Naive thymus-derived CD4-positive, alpha-beta T cell (primary cell): ENCODE measurements at regions not wholly inside any gene's neighbourhood (a gene's known extent, or its start where the extent isn't known, plus 50 kb on each side); places are given as distances from the start of the nearest gene placed in this dataset.

ENCODE experiments used
- ATAC-seq: fragments of 150-1000 bp; cut with Tn5 transposase; 2 replicates; pipeline ENCODE4 v1.10.0; 2021; ENCODE audit warnings: mild to moderate bottlenecking, moderate library complexity
- CTCF ChIA-PET: fragments of 350-600 bp; sonication (Branson Sonifier 250); formaldehyde crosslinking; loops from one replicate; lab custom pipeline; 2021; ENCODE audit warnings: antibody characterized with exemption; lab: Charles Lee
- POLR2A ChIA-PET: fragments of 350-600 bp; sonication (Branson Sonifier 250); formaldehyde crosslinking; loops from one replicate; lab custom pipeline; 2021; ENCODE audit warnings: antibody characterized with exemption, inconsistent platforms; lab: Charles Lee
- DNase-seq, 9 donors: peaks; one replicate each; pipeline versions ENCODE4 v3.0.0 to v3.0.0-alpha.2; 2020 to 2022; ENCODE audit warnings: mixed read lengths in 1 of 9
- H3K27ac ChIP-seq: one replicate; pipeline ENCODE4 v1.7.0; 2013; ENCODE audit warnings: mild to moderate bottlenecking, low read depth, low read length, moderate library complexity
- H3K27me3 ChIP-seq, 2 donors: one replicate each; pipeline ENCODE4 v1.7.0; 2013; ENCODE audit warnings: low read length in 2 of 2, mild to moderate bottlenecking in 2 of 2, moderate library complexity in 2 of 2; ENCODE audit not compliant: control insufficient read depth in 2 of 2, insufficient read depth in 2 of 2
- H3K36me3 ChIP-seq, 3 experiments: 1 replicate in 2 of 3; 2 replicates in 1 of 3; pipeline ENCODE4 v1.7.0; 2013; ENCODE audit warnings: low read length in 3 of 3, mild to moderate bottlenecking in 3 of 3, moderate library complexity in 1 of 3; ENCODE audit not compliant: insufficient read depth in 3 of 3, control insufficient read depth in 2 of 3
- H3K4me1 ChIP-seq, 2 donors: one replicate each; pipeline ENCODE4 v1.7.0; 2013; ENCODE audit warnings: low read length in 2 of 2, mild to moderate bottlenecking in 2 of 2, moderate library complexity in 1 of 2; ENCODE audit not compliant: control insufficient read depth in 2 of 2, insufficient read depth in 2 of 2
- H3K4me3 ChIP-seq: 2 replicates; pipeline ENCODE4 v1.7.0; 2013; ENCODE audit warnings: mild to moderate bottlenecking, low read length
- H3K9me3 ChIP-seq, 3 experiments: 1 replicate in 2 of 3; 2 replicates in 1 of 3; pipeline ENCODE4 v1.7.0; 2013; ENCODE audit warnings: low read length in 3 of 3; ENCODE audit not compliant: control insufficient read depth in 2 of 3
- H3K27ac Mint-ChIP-seq, 9 donors: one replicate each; pipeline ENCODE4 v1.8.0; 2020 to 2022; ENCODE audit warnings: mixed read lengths in 9 of 9, mild to moderate bottlenecking in 8 of 9, moderate library complexity in 5 of 9, inconsistent platforms in 2 of 9
- H3K27me3 Mint-ChIP-seq, 5 donors: one replicate each; pipeline ENCODE4 v1.8.0; 2021 to 2022; ENCODE audit warnings: mixed read lengths in 5 of 5, mild to moderate bottlenecking in 1 of 5
- H3K36me3 Mint-ChIP-seq, 5 donors: one replicate each; pipeline ENCODE4 v1.8.0; 2020 to 2022; ENCODE audit warnings: mixed read lengths in 5 of 5, mild to moderate bottlenecking in 3 of 5, inconsistent platforms in 1 of 5
- H3K4me1 Mint-ChIP-seq, 7 donors: one replicate each; pipeline ENCODE4 v1.8.0; 2020 to 2022; ENCODE audit warnings: mixed read lengths in 7 of 7, mild to moderate bottlenecking in 3 of 7, inconsistent platforms in 1 of 7
- H3K4me3 Mint-ChIP-seq, 10 donors: one replicate each; pipeline ENCODE4 v1.8.0; 2020 to 2022; ENCODE audit warnings: mild to moderate bottlenecking in 10 of 10, mixed read lengths in 10 of 10, moderate library complexity in 6 of 10, inconsistent platforms in 2 of 10
- H3K9me3 Mint-ChIP-seq, 11 donors: one replicate each; pipeline ENCODE4 v1.8.0; 2020 to 2022; ENCODE audit warnings: mixed read lengths in 11 of 11, mild to moderate bottlenecking in 4 of 11, inconsistent platforms in 1 of 11, moderate library complexity in 1 of 11
- intact Hi-C, 2 donors: fragments of 100-400 bp; cut with micrococcal nuclease; formaldehyde crosslinking; loops; one replicate each; pipeline ENCODE4 v1.15.1; 2023

GRCh38 chr14:61868846-61869245 lies 106.6 kb downstream of the SNAPC1 start:
- H3K4me3 Mint-ChIP-seq, result no peak overlapping the region
- peaks cover 0 to 15% (median 4%) of the 10 kb centered on the region in 5 donors for H3K36me3 Mint-ChIP-seq
- peaks cover 0 to 12% (median 0%) of the 10 kb centered on the region in 7 donors for H3K4me1 Mint-ChIP-seq
- H3K27me3 Mint-ChIP-seq, result peaks cover 13 to 54% (median 25%) of the 10 kb centered on the region in 5 donors
- ATAC-seq (no peak), DNase-seq (no peak)
- H3K9me3 Mint-ChIP-seq, result peaks cover 3 to 30% (median 16%) of the 10 kb centered on the region in 11 donors
- ChIA-PET CTCF (no interaction called here), POLR2A (no interaction called here)
- Histone ChIP-seq H3K4me3 (no peak overlapping the region), H3K9me3 (peaks cover 0 to 4% (median 0%) of the 10 kb centered on the region in 3 experiments), H3K4me1 (no peaks in the 10 kb centered on the region), H3K36me3 (no peaks in the 10 kb centered on the region), H3K27me3 (no peaks in the 10 kb centered on the region), H3K27ac (no peak overlapping the region)
- intact Hi-C loops, result no loop called here
- H3K27ac Mint-ChIP-seq, result no peak overlapping the region

DNA sequence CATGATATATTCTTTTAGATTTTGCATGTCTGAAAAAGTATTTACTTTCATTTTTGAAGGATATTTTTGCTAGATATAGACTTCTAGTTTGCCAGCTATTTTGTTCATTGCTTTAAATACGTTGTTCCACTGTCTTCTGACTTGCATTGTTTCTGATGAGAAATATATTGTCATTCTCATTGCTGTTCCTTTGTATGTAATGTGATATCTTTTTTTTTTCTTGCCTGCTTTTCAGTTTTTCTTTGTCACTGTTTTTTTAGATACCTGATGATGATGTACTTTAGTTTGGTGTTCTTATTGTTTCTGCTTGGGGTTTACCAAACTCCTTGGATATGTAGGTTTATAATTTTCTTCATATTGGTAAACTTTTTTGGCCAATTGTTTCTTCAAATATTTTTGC lies 107.9 kb downstream of the SNAPC1 start:
- Mint-ChIP-seq H3K27me3 (peaks cover 17 to 62% (median 31%) of the 10 kb centered on the region in 5 donors), H3K36me3 (peaks cover 0 to 15% (median 4%) of the 10 kb centered on the region in 5 donors), H3K4me1 (peaks cover 0 to 12% (median 0%) of the 10 kb centered on the region in 7 donors), H3K27ac (no peak overlapping the region), H3K9me3 (peaks cover 3 to 30% (median 16%) of the 10 kb centered on the region in 11 donors), H3K4me3 (no peak overlapping the region)
- Histone ChIP-seq H3K9me3 (peaks cover 0 to 4% (median 0%) of the 10 kb centered on the region in 3 experiments), H3K4me3 (no peak overlapping the region), H3K27ac (no peak overlapping the region), H3K4me1 (no peaks in the 10 kb centered on the region), H3K36me3 (no peaks in the 10 kb centered on the region), H3K27me3 (no peaks in the 10 kb centered on the region)
- POLR2A ChIA-PET, result interaction anchor here (0.6 kb wide), 1 partner anchor 36 kb away, joined by 3 read pairs; no protein-coding TSS in a partner anchor
- no peak for ATAC-seq
- intact Hi-C loops, result no loop called here
- CTCF ChIA-PET, result interaction anchor here (1.7 kb wide), 1 partner anchor 10 kb away, joined by 4 read pairs; no protein-coding TSS in a partner anchor
- no peak for DNase-seq

GRCh38 chr14:61872452-61872851 lies 110.2 kb downstream of the SNAPC1 start:
- Mint-ChIP-seq H3K36me3 (peaks cover 0 to 15% (median 4%) of the 10 kb centered on the region in 5 donors), H3K4me3 (no peak overlapping the region), H3K27me3 (peaks cover 17 to 64% (median 33%) of the 10 kb centered on the region in 5 donors), H3K27ac (no peak overlapping the region), H3K9me3 (peaks cover 3 to 30% (median 16%) of the 10 kb centered on the region in 11 donors), H3K4me1 (peaks cover 0 to 9% (median 0%) of the 10 kb centered on the region in 7 donors)
- no peak for ATAC-seq
- peaks cover 0 to 4% (median 0%) of the 10 kb centered on the region in 3 experiments for H3K9me3 ChIP-seq
- no peak overlapping the region for H3K27ac ChIP-seq
- POLR2A ChIA-PET, result no interaction called here
- CTCF ChIA-PET, result no interaction called here
- DNase-seq, result no peak
- intact Hi-C loops, result no loop called here
- H3K36me3 ChIP-seq, result no peaks in the 10 kb centered on the region
- no peaks in the 10 kb centered on the region for H3K4me1 ChIP-seq
- H3K27me3 ChIP-seq, result no peaks in the 10 kb centered on the region
- no peak overlapping the region for H3K4me3 ChIP-seq

- Mint-ChIP-seq H3K27me3 (peaks cover 17 to 72% (median 50%) of the 10 kb centered on the region in 5 donors), H3K4me1 (peaks cover 0 to 2% (median 0%) of the 10 kb centered on the region in 7 donors), H3K27ac (no peak overlapping the region), H3K9me3 (peaks cover 3 to 20% (median 8%) of the 10 kb centered on the region in 11 donors), H3K4me3 (no peak overlapping the region), H3K36me3 (peaks cover 0 to 9% (median 0%) of the 10 kb centered on the region in 5 donors)
- Histone ChIP-seq H3K27me3 (peaks cover 0 to 4% of the 10 kb centered on the region in 2 donors), H3K27ac (no peak overlapping the region), H3K36me3 (no peaks in the 10 kb centered on the region), H3K4me1 (no peaks in the 10 kb centered on the region), H3K4me3 (no peak overlapping the region), H3K9me3 (peaks cover 0 to 4% (median 0%) of the 10 kb centered on the region in 3 experiments)
- ATAC-seq (no peak), DNase-seq (no peak)
- CTCF ChIA-PET, result no interaction called here
- intact Hi-C loops, result no loop called here
- POLR2A ChIA-PET, result no interaction called here
Measured at GRCh38 chr14:61875483-61875882, 113.3 kb downstream of the SNAPC1 start.

GRCh38 chr14:61876362-61877034 lies 114.3 kb downstream of the SNAPC1 start:
- H3K27ac Mint-ChIP-seq, result no peak overlapping the region
- Histone ChIP-seq H3K4me1 (no peaks in the 10 kb centered on the region), H3K9me3 (no peaks in the 10 kb centered on the region), H3K27ac (no peak overlapping the region), H3K27me3 (peaks cover 0 to 4% of the 10 kb centered on the region in 2 donors), H3K36me3 (no peaks in the 10 kb centered on the region), H3K4me3 (no peak overlapping the region)
- ATAC-seq, result no peak
- DNase-seq, result no peak
- H3K27me3 Mint-ChIP-seq, result peaks cover 17 to 72% (median 49%) of the 10 kb centered on the region in 5 donors
- H3K4me1 Mint-ChIP-seq, result no peaks in the 10 kb centered on the region
- peaks cover 0 to 4% (median 0%) of the 10 kb centered on the region in 5 donors for H3K36me3 Mint-ChIP-seq
- intact Hi-C loops, result no loop called here
- ChIA-PET CTCF (no interaction called here), POLR2A (no interaction called here)
- no peak overlapping the region for H3K4me3 Mint-ChIP-seq
- peaks cover 0 to 10% (median 0%) of the 10 kb centered on the region in 11 donors for H3K9me3 Mint-ChIP-seq

DNA sequence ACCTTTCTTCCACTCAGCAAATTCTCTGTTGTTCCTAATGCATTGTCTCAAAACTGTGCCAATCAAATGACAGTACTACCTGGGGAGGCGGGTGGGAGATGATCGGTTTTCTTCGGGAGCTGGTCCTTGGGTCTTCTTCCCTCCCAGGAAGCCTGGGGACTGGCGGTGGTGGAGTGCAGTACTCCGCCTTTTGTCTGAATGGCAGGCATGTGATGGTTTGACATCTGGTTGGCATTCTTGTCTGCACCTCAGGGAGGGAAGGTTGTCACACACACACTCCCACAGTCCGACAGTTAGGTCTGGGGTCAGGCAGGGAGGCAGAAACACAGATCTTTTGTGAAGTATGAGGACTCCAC lies 114.8 kb downstream of the SNAPC1 start:
- ATAC-seq (no peak), DNase-seq (no peak)
- intact Hi-C loops, result no loop called here
- Histone ChIP-seq H3K4me3 (no peak overlapping the region), H3K4me1 (no peaks in the 10 kb centered on the region), H3K9me3 (no peaks in the 10 kb centered on the region), H3K27ac (no peak overlapping the region), H3K36me3 (no peaks in the 10 kb centered on the region), H3K27me3 (peaks cover 0 to 4% of the 10 kb centered on the region in 2 donors)
- Mint-ChIP-seq H3K4me3 (no peak overlapping the region), H3K4me1 (no peaks in the 10 kb centered on the region), H3K27me3 (peaks cover 17 to 77% (median 52%) of the 10 kb centered on the region in 5 donors), H3K27ac (no peak overlapping the region), H3K9me3 (peaks cover 0 to 9% (median 0%) of the 10 kb centered on the region in 11 donors), H3K36me3 (peaks cover 0 to 4% (median 0%) of the 10 kb centered on the region in 5 donors)
- CTCF ChIA-PET, result no interaction called here
- POLR2A ChIA-PET, result no interaction called here
